Fibroblast of lung (primary cell): ENCODE measurements at regions not wholly inside any gene's neighbourhood (a gene's known extent, or its start where the extent isn't known, plus 50 kb on each side); places are given as distances from the start of the nearest gene placed in this dataset.

Source experiments
- CTCF ChIP-seq, 2 donors: IDR thresholded peaks in 1 of 2; conservative IDR thresholded peaks in 1 of 2; 1 replicate in 1 of 2; 2 replicates in 1 of 2; pipeline ENCODE4 v1.5.1; 2011 to 2012; ENCODE audit warnings: low read length in 2 of 2, control low read depth in 1 of 2, inconsistent platforms in 1 of 2, low read depth in 1 of 2, mild to moderate bottlenecking in 1 of 2
- EZH2 ChIP-seq: IDR thresholded peaks from 2 replicates; pipeline ENCODE4 v1.5.1; 2012; ENCODE audit warnings: low read length, control low read depth, mild to moderate bottlenecking; ENCODE audit errors: missing control alignments

GRCh38 chr18:6652098-6652497 lies 77.4 kb upstream of the ARHGAP28 start:
- TF ChIP-seq CTCF (conservative IDR thresholded peaks at IDR 0.05 in 1 of 2, IDR thresholded peaks at IDR 0.05 in 1 of 2; ENCODE audit: low read depth in 1 of 2, low read length in 2 of 2) (no peak), EZH2 (no peak)
